Coronary artery (tissue), 2 donors: ENCODE measurements at regions not wholly inside any gene's neighbourhood (a gene's known extent, or its start where the extent isn't known, plus 50 kb on each side); places are given as distances from the start of the nearest gene placed in this dataset.

Experiments used
- DNase-seq: peaks from one replicate; pipeline ENCODE4 v3.0.0-alpha.2; 2017; ENCODE audit warnings: low spot score
- H3K27ac ChIP-seq, 2 donors: fragments of 200-600 bp; sonication (generic); one replicate each; pipeline ENCODE4 v1.5.1; 2016 to 2019
- H3K4me3 ChIP-seq: fragments of 200-600 bp; sonication (generic); 2 replicates; pipeline ENCODE4 v1.5.1; 2016; ENCODE audit warnings: mild to moderate bottlenecking, moderate library complexity
- CTCF ChIP-seq: fragments of 200-600 bp; sonication (generic); IDR thresholded peaks from one replicate; pipeline ENCODE4 v1.5.1; 2019; ENCODE audit warnings: antibody characterized with exemption

- Histone ChIP-seq H3K4me3 (no peak overlapping the region), H3K27ac (no peak overlapping the region)
- no peak for DNase-seq
- TF ChIP-seq CTCF: no peak
Observed at GRCh38 chr1:189269011-189269410, 1208.7 kb downstream of the BRINP3 start.

DNA sequence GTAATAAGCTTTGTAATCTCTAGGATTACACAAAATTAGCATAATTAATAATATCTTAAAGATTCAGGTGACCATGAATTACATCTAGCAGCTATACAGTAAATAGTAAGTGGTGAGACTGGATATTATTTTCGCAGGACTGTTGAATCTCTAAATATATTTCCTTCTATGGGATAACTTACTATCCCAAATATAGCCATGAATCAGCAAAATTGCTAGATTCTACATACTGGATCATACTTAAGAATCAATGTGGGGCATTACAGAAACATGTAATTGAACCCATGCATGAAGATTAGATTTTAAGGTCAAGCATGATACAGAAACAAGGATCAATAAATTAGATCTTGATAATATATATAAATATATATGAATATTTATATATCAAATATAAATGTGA is 1203.4 kb downstream of the BRINP3 start:
- no peak for DNase-seq
- Histone ChIP-seq H3K27ac (no peak overlapping the region), H3K4me3 (no peak overlapping the region)
- TF ChIP-seq CTCF: no peak

- Histone ChIP-seq H3K4me3 (no peak overlapping the region), H3K27ac (no peak overlapping the region)
- DNase-seq: no peak
- no peak for TF ChIP-seq CTCF
Observed at GRCh38 chr1:189275796-189276195, 1201.9 kb downstream of the BRINP3 start.

DNA sequence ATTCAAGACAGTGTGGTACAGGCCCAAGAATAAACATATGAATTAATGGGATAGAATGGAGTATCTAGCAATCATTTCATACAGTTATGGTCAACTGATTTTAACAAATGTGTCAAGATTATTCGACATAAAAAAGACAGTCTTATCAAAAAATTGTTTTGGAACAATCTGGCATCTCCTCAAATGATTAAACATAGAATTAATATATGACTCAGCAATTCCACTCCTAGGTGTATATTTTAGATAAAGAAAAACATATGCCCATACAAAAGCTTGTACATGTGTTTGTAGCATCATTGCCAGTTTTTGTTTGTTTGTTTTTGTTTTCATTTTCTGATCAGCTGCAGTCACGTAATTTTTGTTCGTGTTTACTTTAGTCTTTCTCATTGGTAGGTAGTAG is 1188.3 kb downstream of the BRINP3 start:
- no peak overlapping the region for H3K27ac ChIP-seq
- DNase-seq: no peak
- no peak for TF ChIP-seq CTCF
- no peak overlapping the region for H3K4me3 ChIP-seq

DNA sequence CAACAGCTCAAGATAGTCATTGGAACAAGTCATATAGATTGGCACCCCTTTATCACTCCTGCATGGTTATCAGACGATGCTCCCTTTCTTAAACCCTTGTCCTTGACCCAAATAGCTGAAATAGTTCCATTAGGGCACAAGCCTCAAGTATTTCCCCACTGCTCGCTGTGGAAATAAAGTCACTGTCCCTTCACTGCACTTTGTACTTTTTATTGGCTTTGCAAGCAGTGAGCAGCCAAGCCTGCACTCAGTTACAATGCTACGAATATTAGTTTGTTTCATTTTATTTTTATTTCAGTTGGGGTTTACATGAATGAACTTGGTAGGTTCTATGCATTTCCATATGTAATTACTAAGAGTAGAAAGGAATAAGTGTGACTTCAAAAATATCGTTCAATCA is 1176.4 kb downstream of the BRINP3 start:
- Histone ChIP-seq H3K4me3 (no peak overlapping the region), H3K27ac (no peak overlapping the region)
- TF ChIP-seq CTCF: no peak
- DNase-seq: no peak

GRCh38 chr1:189305279-189305678 is 1172.4 kb downstream of the BRINP3 start:
- H3K4me3 ChIP-seq: no peak overlapping the region
- no peak for TF ChIP-seq CTCF

DNA sequence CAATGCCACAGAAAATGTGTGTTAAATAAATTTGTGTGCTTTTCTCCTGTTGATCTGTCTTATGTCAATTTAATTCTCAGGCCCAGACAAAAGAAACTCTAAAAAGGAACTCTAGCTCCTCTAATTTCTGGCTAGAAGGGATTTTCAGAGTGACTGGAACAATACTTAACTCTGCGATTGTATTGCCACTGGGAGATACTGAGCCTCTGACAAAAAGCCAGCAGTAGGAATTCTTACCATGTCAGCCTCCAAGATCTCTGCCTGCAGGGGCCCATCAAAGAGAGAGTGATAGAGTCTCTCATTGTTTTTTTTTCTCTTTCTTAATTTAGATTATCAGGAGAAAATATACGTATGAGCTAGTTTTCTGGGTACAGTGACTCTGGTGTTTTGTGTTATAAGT is 1165.7 kb downstream of the BRINP3 start:
- Histone ChIP-seq H3K27ac (no peak overlapping the region), H3K4me3 (no peak overlapping the region)
- no peak for TF ChIP-seq CTCF
- DNase-seq: no peak

More at GRCh38 chr1:189305279-189305678, 1172.4 kb downstream of the BRINP3 start:
- no peak for DNase-seq
- H3K27ac ChIP-seq: no peak overlapping the region
